ENCODE measurements at regions not wholly inside any gene's neighbourhood (a gene's known extent, or its start where the extent isn't known, plus 50 kb on each side); places are given as distances from the start of the nearest gene placed in this dataset.
A peak's percentile ranks its signal among the peaks of the same experiment; 100 is the strongest.

DNA sequence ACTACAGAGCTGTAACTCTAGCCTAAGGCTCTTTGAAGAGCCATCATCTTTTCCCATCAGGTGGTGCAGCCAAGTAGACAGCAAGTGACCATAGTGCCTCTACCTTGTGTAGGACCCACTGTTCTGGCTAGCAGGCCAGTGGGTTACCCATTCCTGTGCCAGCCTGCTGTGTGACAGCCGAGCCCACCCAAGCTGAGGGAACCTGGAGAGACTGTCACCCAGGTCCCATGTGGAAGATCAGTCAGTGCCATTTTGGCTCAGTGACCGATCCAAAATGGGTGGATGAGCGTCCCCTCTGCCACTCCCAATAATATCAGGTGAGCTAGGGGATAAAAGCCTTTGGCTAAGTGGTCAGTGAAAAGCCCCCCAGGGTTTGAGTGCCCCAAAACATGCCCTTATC, 417.9 kb downstream of the MATN1 start:
- TF ChIP-seq POLR2A (IDR thresholded peaks at IDR 0.05; ENCODE audit: low read depth, low read length) (no peak), TAF1 (IDR thresholded peaks at IDR 0.05; ENCODE audit: low read depth, low read length) (no peak), POLR2AphosphoS5 (IDR thresholded peaks at IDR 0.05; ENCODE audit: low read depth, low read length) (no peak), POU2F2 (IDR thresholded peaks at IDR 0.05; ENCODE audit: low read depth, low read length) (no peak), SPI1 (IDR thresholded peaks at IDR 0.05; ENCODE audit: low read depth, low read length) (no peak), PAX5 (IDR thresholded peaks at IDR 0.05; ENCODE audit: insufficient read depth, low read length, severe bottlenecking) (no peak)
- DNase-seq (ENCODE audit: insufficient read length, low spot score) (no peak), FAIRE-seq (no peak)

DNA sequence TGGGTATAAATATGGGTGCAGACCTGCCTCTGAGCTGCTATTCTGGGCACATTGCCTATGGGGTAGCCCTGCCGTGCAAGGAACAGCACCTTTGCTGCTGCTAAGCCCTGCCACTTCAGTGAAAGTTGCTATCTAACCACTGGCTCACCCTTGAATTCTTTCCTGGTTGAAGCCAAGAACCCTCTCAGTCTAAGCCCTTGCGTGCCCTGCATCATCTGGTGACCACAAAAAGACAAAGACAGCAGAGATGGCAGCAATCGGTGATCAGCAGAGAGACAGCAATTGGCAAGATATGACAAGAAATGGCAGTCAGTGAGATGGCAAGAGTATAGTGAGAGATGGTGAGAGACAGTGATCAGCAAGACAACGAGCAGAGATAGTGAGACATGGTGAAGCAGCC, 418.3 kb downstream of the MATN1 start:
- TF ChIP-seq POLR2A (IDR thresholded peaks at IDR 0.05; ENCODE audit: low read depth, low read length) (no peak), SPI1 (IDR thresholded peaks at IDR 0.05; ENCODE audit: low read depth, low read length) (no peak)
- FAIRE-seq (no peak), DNase-seq (ENCODE audit: insufficient read length, low spot score) (no peak)

DNA sequence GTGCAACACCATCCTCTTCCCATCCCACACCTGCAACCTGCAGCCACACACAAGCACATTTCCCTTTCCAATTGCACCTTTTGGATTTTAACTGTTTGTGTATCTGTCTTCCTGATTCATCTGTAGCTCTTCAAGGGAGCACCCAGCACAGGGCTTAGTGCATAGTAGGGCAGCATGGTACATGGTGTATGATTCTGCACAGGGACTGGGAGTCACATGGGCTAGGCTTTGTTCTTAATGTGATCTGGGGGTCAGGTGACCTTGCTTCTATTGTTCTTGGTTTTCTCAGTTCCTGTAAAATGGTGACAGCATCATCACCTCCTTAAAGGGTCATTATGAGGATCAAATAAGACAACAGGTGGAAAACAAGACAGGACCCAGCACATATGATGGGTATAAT, 419.3 kb downstream of the MATN1 start:
- FAIRE-seq, result no peak
- no peak for DNase-seq (ENCODE audit: insufficient read length, low spot score)
- TF ChIP-seq SPI1 (IDR thresholded peaks at IDR 0.05; ENCODE audit: low read depth, low read length) (0 out of 2 replicates have a peak, but pooled peaks have one; percentile 14), POLR2A (IDR thresholded peaks at IDR 0.05; ENCODE audit: low read depth, low read length) (no peak)

DNA sequence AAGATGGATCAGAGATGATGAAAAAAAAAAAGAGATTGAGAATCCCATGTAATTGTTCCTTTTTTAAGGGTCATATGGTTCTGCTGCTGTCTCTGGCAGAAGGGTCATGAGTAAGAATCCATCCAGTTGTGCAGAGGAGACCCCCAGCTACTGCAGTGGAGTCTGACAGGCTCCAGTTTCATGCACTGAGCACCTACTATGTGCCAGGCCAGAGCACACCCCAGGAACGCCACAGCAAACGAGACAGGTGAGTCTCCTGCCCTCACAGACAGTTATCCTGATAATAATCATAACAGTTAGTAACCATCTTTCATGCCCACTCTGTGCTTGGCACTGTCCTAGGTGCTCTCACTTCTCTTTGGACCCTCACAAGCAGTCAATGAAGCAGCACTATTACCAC, 420.0 kb downstream of the MATN1 start:
- DNase-seq (ENCODE audit: insufficient read length, low spot score) (no peak), FAIRE-seq (no peak)
- TF ChIP-seq PAX5 (IDR thresholded peaks at IDR 0.05; ENCODE audit: insufficient read depth, low read length, severe bottlenecking) (no peak), POLR2A (IDR thresholded peaks at IDR 0.05; ENCODE audit: low read depth, low read length) (no peak), SPI1 (IDR thresholded peaks at IDR 0.05; ENCODE audit: low read depth, low read length) (no peak)

DNA sequence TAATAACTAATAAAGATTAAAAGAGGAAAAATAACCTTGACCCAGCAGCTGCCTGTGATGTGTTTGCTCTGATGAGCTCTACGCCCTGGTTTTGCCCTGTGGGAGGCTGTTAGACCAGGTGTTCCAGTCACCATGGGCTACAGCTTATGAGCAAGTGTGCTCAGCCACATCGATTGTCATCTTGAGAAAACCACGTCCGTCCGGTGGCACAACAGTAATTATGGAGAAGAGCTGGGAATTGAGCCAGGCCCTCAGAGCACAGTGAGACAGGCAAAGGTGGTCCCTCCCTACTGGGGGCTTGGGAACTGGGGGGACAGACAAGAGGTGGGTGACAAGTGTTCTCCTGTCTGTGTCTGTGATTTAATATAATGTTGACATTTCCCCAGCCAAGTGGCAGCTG, 420.5 kb downstream of the MATN1 start:
- no peak for TF ChIP-seq SPI1 (IDR thresholded peaks at IDR 0.05; ENCODE audit: low read depth, low read length)
- DNase-seq (ENCODE audit: insufficient read length, low spot score) (no peak), FAIRE-seq (no peak)

DNA sequence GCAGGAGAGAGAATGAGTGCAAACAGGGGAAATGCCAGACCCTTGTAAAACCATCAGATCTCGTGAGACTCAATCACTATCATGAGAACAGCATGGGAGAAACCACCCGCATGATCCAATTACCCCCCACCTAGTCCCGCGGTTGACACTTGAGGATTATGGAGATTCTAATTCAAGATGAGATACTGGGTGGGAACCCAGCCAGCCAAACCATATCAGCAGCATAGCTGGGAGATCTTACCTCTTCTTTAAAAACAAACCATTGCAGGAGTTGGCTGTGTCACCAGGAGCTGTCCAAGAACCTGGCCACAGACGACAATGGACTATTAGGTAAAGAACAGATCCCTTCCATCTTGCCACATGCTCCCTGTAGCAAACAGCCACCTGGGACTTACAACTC, 422.7 kb downstream of the MATN1 start:
- no peak for FAIRE-seq
- no peak for DNase-seq (ENCODE audit: insufficient read length, low spot score)
- TF ChIP-seq PAX5 (IDR thresholded peaks at IDR 0.05; ENCODE audit: insufficient read depth, low read length, severe bottlenecking) (no peak), SPI1 (IDR thresholded peaks at IDR 0.05; ENCODE audit: low read depth, low read length) (no peak)

DNA sequence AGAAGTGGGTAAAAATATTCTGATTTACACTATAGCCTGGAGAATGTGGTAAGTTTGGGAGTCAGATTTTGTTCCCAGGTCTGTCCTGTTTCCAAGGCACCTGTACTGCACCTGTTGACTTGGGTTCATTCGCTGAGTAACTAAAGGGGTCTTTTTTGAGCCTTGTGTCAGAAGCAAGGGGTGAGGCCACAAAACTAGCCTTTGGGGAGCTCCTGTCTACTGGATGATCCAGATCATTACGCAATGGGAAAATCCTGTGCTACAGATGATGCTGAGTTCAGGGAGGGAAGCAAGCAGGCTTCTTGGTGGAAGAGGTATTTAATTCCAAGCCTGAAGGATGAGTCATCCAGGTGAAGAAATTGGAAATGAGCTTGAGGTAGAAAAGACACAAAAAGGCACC, 424.0 kb downstream of the MATN1 start:
- TF ChIP-seq SPI1 (IDR thresholded peaks at IDR 0.05; ENCODE audit: low read depth, low read length) (no peak), POLR2AphosphoS5 (IDR thresholded peaks at IDR 0.05; ENCODE audit: low read depth, low read length) (no peak), POU2F2 (IDR thresholded peaks at IDR 0.05; ENCODE audit: low read depth, low read length) (no peak), PAX5 (IDR thresholded peaks at IDR 0.05; ENCODE audit: insufficient read depth, low read length, severe bottlenecking) (no peak), POLR2A (IDR thresholded peaks at IDR 0.05; ENCODE audit: low read depth, low read length) (no peak), TAF1 (IDR thresholded peaks at IDR 0.05; ENCODE audit: low read depth, low read length) (no peak)
- FAIRE-seq (no peak), DNase-seq (ENCODE audit: insufficient read length, low spot score) (no peak)

DNA sequence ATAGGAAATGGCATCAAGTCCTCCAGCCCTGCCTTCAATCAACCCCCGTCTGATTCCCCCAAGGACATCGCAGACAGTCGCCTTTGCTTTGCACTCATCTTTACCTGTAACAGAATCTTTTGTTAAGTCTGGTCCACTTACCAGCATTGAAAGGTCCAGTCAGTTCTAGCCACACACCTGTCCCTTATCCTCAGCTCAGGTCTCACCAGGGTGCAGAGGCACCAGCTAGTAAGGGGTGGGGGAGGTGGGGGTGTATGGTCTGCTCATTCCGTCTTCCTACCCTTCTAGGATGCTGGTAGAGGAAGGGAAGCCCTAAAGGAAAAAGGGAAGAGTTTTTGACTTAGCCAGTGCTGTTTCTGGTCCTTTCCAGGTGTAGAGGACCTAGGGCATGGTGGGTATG, 427.7 kb downstream of the MATN1 start:
- TF ChIP-seq POU2F2 (IDR thresholded peaks at IDR 0.05; ENCODE audit: low read depth, low read length), result no peak
- TF ChIP-seq PAX5 (IDR thresholded peaks at IDR 0.05; ENCODE audit: insufficient read depth, low read length, severe bottlenecking), result no peak
- TF ChIP-seq POLR2AphosphoS5 (IDR thresholded peaks at IDR 0.05; ENCODE audit: low read depth, low read length), result no peak
- TF ChIP-seq POLR2A (IDR thresholded peaks at IDR 0.05; ENCODE audit: low read depth, low read length), result no peak
- no peak for TF ChIP-seq SPI1 (IDR thresholded peaks at IDR 0.05; ENCODE audit: low read depth, low read length)
- no peak for TF ChIP-seq TAF1 (IDR thresholded peaks at IDR 0.05; ENCODE audit: low read depth, low read length)
- FAIRE-seq, result no peak
- DNase-seq (ENCODE audit: insufficient read length, low spot score), result no peak

DNA sequence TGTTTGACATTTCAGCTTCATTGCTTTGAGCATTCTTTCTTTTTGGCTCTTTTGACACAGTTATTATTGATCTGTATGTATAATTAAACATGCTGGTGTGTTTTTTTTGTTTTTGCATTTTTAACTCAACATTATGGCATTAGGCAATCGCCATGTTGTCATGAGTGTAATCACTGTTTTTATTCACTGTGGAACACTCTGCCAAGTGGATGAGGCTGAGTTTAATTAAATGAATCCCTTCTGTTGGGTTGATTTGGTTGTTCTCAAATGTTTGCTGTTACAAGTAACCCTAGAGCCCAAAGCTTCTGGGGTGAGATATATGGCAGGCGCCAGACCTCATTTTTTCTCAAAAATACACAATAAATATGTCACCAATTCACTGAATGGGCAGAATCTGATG, 428.1 kb downstream of the MATN1 start:
- no peak for FAIRE-seq
- DNase-seq (ENCODE audit: insufficient read length, low spot score), result no peak
- TF ChIP-seq TAF1 (IDR thresholded peaks at IDR 0.05; ENCODE audit: low read depth, low read length), result no peak
- TF ChIP-seq SPI1 (IDR thresholded peaks at IDR 0.05; ENCODE audit: low read depth, low read length), result no peak
- no peak for TF ChIP-seq POU2F2 (IDR thresholded peaks at IDR 0.05; ENCODE audit: low read depth, low read length)
- TF ChIP-seq POLR2AphosphoS5 (IDR thresholded peaks at IDR 0.05; ENCODE audit: low read depth, low read length), result no peak
- no peak for TF ChIP-seq POLR2A (IDR thresholded peaks at IDR 0.05; ENCODE audit: low read depth, low read length)
- no peak for TF ChIP-seq PAX5 (IDR thresholded peaks at IDR 0.05; ENCODE audit: insufficient read depth, low read length, severe bottlenecking)

DNA sequence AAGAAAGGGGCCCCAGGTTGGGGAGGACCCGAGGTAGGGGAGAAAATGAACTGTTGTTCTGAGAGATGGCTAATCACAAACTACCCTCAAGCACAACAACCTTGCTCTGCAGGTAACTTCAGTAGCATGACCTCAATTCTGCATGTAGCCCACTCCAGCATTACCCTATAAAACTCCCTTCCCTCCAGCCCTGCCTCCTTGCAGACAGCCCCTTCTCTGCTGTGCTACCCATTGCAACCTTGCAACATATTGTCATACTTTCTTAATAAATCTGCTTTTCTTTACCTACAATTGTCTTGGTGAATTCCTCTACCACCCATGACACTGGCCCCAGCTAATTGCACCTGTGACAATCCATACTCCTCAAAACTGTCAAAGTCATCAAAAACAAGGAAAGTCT, 428.9 kb downstream of the MATN1 start:
- TF ChIP-seq POLR2AphosphoS5 (IDR thresholded peaks at IDR 0.05; ENCODE audit: low read depth, low read length) (no peak), PAX5 (IDR thresholded peaks at IDR 0.05; ENCODE audit: insufficient read depth, low read length, severe bottlenecking) (no peak), POLR2A (IDR thresholded peaks at IDR 0.05; ENCODE audit: low read depth, low read length) (no peak), TAF1 (IDR thresholded peaks at IDR 0.05; ENCODE audit: low read depth, low read length) (no peak), SPI1 (IDR thresholded peaks at IDR 0.05; ENCODE audit: low read depth, low read length) (no peak), POU2F2 (IDR thresholded peaks at IDR 0.05; ENCODE audit: low read depth, low read length) (no peak)
- DNase-seq (ENCODE audit: insufficient read length, low spot score) (no peak), FAIRE-seq (no peak)

DNA sequence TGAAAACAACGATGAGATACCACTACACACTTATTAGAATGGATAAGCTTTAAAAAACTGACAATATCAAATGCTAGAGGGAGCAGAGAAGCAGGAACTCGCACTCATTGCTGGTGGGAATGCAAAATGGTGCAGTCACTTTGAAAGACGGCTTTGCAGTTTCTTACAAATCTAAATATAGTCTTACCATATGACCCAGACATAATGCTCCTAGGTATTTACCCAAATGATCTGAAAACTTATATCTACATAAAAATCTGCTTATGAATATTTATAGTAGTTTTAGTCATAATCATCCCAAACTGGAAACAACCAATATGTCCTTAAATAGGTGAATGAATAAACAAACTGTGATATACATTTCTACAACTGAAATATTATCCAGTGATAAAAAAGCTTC, 430.9 kb downstream of the MATN1 start:
- FAIRE-seq, result no peak
- TF ChIP-seq PAX5 (IDR thresholded peaks at IDR 0.05; ENCODE audit: insufficient read depth, low read length, severe bottlenecking) (no peak), POU2F2 (IDR thresholded peaks at IDR 0.05; ENCODE audit: low read depth, low read length) (no peak), POLR2AphosphoS5 (IDR thresholded peaks at IDR 0.05; ENCODE audit: low read depth, low read length) (no peak), SPI1 (IDR thresholded peaks at IDR 0.05; ENCODE audit: low read depth, low read length) (no peak), TAF1 (IDR thresholded peaks at IDR 0.05; ENCODE audit: low read depth, low read length) (no peak), POLR2A (IDR thresholded peaks at IDR 0.05; ENCODE audit: low read depth, low read length) (no peak)

More for the DNA sequence above, 430.9 kb downstream of the MATN1 start:
- no peak for DNase-seq (ENCODE audit: insufficient read length, low spot score)
